Brain pericyte (primary cell): ENCODE measurements at regions not wholly inside any gene's neighbourhood (a gene's known extent, or its start where the extent isn't known, plus 50 kb on each side); places are given as distances from the start of the nearest gene placed in this dataset.

Experiments used
- DNase-seq: peaks from one replicate; pipeline ENCODE4 v3.0.0-alpha.2; 2012; ENCODE audit warnings: low read depth, low spot score

DNA sequence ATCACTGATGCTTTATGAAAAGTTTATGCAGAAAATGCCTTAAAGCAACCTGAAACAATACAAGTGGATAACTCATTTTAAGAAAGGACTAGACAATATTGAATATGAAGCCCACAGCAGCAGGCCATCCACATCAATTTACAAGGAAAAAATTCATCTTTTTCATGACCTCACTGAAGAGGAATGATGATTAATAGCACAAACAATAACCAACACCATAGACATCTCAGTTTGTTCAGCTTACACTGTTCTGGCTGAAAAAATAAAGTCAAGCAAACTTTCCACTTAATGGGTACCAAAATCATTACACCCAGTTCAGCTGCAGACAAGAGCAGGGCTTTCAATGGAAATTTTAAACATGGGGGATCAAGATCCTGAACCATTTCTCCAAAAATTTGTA lies 380.6 kb upstream of the NEGR1 start:
- DNase-seq = no peak

DNA sequence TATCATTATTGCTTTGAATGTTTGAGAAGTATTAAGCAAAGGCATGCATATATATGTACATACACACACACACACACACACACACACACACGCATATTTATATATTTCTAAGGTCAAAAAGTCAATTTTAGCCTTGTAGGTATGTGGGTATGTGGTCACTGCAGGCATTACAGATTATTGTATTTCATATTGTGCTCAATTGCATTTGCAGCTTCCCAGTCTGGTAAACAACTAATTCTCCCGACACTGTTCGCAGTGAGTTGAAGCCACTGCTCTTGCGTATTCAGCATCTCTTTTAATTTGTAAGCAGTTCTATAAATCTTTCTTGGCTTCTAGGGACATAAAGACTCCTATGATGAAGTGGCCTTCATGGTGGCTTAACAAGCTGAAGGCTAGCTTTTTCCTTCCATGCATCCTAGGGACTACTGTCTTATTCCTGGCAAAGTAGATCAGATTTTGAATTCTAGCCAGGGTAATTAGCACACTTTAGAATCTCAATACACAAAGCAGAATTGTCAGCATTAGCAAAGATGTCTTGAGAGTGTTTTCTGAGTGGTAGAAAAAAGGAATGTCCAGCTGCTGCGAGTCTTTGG lies 368.6 kb upstream of the NEGR1 start:
- no peak for DNase-seq

DNA sequence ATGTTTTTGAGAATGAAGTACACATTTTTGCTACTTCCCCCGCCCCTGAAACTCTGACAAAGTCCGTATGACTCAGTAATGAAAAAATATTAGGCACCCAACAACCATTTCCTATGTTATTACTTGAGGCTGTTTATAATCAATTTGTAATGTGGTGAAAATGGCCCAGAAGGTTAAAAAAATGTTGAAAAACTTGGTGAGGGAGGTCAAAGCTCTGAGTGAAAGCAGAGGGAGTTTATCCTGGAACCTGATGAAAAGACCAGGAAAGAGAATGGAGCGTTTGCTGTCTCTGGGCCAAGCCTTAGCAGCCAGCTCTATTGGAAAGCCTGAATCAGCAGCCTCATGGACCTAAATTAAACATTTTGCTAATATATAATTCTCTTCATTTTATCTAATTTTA lies 367.7 kb upstream of the NEGR1 start:
- DNase-seq = no peak

DNA sequence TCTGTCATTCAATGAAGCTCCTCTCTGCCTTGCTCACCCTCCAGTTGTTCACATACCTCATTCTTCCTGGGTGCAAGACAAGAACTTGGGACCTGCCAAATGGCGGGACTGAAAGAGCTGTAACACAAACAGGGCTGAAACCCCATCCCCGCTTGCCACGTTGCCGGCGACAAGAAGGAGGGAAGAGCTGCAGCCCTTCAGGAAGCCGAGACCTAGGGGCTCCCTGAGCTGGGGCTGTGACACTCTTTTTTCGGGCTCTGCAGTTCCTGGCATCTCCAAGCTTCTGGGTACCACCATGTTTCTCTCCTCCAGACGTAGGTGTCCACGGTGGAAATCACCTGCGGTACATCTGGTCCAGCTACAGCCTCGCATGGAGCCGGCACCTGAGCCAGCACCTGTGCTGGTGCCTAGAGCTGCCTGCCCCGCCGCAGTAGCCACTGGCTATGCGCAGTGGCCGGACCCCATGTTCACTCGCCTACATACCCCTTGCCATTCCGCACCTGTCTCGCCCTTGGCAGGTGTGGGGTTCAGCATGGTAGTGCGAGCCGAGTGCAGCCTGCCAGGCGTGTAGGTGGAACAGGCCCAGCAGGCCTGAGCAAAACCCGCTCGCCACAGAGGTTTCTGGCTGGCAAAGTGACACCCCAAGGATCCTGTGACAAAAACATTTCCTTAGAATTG lies 367.0 kb upstream of the NEGR1 start:
- no peak for DNase-seq

DNA sequence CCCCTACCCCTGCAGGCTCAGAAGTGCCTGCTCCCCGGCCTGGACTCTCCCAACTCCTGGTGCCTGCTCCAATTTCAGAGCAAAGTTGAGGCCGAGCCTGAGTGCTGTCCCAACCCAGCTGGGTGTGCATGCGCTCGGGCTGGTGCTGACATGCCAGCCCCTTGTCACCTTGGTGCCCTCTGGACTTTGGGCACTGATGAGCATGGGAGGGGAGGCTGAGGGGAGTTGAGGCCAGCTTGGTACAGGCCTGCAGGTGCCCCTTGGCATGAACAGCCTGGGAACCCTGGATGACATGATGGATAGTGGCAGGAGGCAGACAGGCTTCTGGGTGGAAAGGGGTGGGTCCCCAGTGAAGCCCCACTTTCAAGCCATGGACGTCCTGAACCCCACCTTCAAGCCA lies 366.1 kb upstream of the NEGR1 start:
- DNase-seq = no peak

DNA sequence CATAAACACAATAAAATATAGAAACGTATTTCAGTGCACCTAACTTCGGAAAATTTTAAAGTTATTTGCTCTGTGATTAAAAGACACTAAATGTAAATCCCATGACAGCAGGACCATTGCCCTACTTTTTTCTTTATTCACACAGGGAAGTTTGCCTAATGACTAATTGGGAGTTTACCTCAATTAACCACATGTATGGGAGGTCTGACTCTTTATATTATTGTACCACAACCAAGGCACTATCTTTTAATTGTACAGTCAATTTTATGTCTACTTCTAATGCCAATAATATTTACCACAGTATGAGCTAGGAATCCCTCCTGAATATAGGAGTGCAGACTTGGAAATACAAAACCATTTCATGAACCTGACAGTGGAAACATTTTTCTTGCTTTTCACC lies 360.8 kb upstream of the NEGR1 start:
- no peak for DNase-seq

DNA sequence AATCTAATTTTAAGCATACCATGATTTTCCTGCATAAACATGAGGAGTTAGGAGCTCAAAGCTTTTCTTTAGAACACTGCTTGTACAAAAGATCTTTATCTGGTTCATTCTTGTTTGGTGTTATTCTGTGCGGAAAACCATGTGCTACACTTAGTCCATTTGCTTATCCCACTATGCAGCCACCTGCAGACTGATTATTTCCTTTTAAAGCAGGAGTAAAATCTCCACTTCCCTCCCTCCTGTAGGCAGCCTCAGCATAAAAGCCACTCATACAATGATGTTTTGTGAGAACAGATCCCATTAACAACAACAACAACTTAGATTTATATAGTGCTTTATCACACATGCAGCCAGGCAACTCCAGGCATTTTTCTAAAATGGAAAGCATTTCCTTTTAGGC lies 355.3 kb upstream of the NEGR1 start:
- DNase-seq = no peak

DNA sequence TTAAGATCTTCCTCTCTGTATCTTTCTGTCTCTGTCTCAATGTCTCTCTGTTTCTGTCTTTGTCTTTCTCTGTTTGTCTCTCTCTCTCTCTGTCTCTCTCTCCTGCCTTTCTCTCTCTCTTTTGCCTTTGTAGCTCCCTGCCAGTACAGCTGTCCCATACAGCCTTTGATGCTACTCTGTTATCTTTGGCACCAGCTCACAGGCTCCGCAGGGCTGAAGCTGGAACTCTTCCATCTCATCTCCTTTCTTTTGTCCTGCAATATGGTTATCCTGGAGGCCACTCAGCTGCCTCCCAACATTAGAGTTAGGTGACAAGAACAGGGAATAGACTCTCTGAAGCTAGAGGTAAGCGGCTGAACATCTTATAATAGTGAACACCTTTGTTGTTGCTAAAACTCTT lies 354.3 kb upstream of the NEGR1 start:
- peak; percentile 16 for DNase-seq

DNA sequence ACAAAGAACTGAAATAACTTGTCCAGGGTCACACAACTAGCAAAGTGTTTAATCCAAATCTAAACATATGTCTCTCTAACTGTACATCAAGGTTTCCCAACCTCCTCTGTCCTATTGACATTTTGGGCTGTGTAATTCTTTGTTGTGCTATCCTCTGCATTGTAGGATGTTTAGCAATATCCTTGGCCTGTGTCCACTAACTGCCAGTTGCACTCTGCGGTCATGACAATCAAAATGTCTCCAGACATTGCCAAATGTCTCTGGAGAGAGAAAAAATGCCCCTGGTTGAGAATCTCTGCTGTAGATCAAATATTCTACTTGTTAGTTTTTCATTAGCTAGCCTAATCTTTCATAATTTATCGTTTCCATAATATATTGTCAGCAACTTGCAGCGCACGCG lies 353.4 kb upstream of the NEGR1 start:
- DNase-seq = peak; percentile 4

DNA sequence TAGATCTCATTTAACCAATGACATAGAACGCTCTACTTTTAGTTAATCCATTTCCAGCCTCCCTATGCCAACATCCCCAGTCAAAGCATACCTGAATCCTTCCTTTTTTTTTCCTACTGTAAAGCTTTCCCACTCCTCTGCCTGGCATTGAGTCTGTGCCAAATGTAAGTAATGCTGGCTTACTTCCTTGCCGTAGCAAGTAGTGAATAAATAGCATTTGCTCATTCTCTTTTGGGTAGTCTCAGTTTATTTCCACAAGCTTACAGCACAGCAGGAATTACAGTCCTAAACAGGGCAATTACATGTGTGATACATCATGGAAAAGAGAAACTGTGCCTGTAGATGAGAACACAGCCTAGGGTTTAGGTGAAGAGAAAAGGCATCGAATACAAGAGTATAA lies 352.6 kb upstream of the NEGR1 start:
- no peak for DNase-seq

DNA sequence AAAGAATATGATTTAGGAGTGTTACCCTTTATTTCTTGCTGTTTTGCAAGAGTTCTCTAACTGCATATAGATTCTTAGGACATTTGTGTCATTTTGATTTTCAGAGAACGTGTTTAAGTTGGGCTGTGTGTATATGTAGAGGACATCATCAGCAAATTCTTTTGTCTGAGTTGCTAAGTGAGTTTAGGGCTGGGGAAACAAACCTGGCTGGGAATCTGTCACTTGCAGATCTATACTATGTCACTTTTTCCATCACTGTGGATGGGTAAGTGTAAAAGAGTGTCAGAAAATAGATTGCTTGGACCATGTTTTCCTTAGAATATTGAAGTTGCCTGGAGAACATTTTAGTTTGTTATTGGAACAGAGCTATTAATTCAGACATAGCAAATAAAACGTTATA lies 349.1 kb upstream of the NEGR1 start:
- DNase-seq = no peak

DNA sequence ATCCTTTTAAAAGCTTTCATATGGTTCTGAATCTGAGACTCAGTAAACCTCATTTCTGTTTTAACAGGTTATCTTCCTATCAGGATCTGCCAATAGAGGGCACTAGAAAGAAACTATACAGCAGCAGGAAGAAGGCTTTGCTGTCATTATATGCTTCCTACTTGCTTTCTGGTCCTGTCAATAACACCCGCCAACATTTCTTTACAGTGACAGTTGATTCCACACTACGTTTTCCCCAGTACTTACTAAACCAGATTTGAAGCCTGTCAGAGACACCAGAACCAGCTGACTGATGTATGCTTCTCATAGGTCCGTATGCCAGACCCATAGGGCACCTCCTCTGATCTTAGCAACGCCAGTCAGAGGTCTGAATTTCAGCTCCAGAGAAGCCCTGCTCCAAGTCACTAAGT lies 341.0 kb upstream of the NEGR1 start:
- peak; percentile 16 for DNase-seq

DNA sequence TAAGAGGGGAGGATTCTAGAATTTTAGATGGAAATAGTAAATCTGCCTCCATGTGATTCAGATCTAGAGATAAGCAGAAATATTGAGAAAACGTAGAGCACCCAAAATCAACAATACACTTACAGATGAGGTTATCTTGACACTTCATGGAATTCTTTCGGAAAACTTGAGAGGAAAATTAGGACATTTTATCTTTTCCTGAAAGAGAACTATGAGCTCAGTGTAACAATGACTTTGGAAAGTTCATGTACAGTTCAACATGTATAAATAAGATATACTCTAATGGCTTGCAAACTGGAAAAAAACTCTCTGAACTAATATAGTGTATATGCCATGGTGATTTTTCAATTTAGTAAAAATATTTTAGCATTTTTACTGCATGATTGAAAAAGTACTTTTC lies 338.1 kb upstream of the NEGR1 start:
- no peak for DNase-seq

DNA sequence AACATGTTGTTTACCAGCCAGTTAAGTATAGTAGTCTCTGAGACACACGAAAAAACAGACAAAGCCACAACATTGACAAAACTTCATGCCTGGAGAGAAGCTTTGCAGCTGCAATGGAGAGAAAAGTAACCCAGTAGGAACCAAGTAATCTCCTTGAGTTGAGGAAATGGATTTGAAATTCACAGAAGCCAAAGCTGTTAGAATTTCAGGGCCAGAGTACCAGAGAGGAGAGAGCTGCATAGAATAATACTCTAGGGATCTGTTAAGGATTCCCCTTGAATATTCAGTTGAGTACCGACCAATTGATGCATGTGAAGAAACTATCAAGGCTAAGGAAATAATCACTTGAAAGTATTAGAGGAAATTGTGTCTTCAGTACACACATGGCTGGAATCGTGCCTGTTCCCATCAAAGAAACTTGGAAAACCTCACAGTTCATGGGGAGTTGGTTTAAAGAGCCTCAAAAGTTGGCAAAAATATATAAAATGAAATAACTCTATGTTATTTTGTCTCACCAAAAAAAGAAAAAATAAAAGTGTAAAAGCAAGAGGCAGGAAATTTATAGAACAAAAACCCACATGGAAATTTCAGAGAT lies 324.0 kb upstream of the NEGR1 start:
- DNase-seq = no peak

DNA sequence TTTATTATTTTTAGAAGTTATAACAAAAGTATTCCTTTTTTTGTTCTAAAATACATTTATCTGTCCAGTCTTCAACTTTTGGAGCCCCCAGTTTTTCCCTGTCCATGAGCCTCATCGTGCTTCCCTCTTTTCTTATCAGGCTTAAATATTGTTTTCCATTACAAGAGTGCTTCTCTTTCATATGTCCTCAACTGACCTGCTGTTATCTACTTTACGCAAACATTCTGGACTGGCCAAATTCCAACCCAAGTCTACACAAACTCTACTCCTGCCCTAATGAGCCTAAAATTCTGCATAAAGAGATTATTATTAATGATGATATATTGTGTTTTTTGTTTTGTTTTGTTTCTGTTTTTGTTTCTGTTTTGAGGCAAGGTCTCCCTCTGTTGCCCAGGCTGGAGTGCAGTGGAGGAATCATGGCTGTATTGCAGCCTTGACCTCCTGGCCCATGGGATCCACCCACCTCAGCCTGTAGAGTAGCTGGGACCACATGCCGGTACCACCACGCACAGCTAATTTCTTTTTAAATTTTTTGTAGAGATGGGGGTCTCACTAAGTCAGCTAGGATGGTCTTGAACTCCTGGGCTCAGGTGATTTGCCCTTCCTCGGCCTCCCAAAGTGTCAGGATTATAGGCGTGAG lies 318.8 kb upstream of the NEGR1 start:
- DNase-seq = no peak

DNA sequence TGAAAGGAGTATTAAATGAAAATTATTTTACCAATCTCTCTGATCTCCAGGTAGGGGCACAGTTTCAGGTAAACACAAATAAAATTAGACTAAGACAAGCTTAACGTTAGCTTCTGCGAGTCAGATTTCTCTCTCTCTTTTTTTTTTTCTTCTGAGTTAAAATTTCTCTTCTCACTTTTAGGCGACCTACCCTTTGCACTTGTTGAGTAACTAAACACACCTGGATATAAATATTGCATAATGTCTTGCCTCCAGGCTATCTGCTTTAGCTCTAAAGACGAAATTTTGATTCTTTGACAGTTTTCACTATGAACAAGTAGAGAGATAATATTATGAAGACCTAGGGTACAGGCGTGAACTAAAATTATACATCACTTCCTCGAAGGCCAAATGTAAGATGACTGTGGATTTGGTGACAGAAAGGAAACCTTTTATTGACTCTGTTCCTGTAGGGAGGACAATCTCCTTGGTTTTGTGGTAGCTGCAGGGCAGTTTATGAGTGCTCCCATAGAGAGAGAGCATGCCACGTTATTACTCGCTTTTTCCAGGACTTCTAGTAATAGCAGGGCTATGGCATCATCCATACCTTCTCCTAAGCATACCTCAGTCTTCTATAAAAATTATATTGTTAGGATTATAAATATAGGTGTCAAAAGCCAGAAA lies 303.8 kb upstream of the NEGR1 start:
- no peak for DNase-seq

DNA sequence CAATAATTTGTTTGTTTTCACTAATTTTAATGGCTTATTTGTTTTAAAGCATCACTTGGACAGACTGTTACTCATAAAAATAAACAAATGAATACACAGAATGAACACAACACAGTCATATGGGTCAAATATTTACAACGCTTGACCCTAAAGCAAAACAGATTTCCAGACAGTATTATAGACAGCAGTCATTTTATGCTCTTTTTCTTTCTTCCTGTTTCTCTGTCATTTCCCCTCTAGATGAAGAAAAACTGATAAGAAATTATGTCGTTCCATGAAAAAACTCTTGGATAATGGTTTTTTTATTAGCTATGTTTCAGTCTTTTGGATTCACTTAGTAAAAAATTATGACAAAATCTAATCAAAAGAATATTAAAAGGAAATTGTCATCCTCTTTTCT lies 297.3 kb upstream of the NEGR1 start:
- DNase-seq = no peak

DNA sequence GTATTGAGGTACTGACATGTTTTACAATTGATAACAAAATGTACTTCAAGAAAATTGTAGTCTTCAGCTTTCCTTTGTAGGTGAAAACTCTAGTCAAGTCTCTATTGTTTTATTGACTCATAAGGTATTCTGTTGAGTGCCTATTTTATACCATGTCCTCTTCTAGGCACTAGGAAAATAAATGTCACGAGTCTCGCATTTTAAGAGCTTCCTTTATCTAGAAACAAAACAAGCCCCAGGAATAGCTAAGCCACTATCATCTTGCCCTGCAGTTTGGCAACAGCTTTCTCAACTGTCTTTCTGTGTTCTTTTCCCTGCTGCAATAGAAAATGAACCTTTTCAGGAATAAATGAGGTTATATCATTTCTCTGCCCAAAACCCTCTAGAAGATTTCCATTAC lies 288.5 kb upstream of the NEGR1 start:
- no peak for DNase-seq

DNA sequence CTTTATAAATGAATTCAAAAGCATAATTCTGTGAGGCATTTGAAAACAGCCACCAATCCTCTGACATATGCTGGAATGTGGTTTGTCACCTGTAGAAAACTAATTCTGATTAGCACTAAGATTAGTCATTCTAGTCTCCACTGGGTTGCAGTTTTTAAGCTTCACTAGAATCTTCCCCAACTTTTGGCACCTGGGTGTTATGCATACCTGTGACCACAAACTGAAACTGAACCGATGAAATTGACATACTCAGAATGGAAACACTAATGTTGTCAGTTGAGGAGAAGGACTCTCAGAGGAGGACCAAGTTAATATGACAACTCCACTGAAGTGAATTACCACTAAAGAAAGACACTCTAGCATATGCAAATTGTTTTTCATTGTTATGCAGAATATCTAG lies 285.8 kb upstream of the NEGR1 start:
- no peak for DNase-seq

DNA sequence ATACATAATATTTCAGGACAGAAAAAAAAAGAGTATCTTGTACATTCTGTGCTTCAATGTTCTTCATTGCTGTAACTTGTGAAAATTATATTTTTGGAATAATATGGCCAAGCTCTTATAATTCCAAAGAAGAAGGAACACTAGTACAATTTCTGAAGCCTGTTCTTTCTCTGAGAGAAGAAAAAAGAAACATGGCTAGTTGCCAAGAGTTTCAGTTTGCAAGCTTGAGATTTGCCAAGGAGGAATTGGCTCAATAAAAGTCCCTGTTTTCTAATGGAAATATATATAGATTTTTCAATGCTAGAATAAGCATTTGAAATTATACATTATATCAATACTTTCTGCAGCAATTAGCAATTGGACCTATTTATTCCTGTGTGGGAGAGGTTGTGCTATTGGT lies 285.2 kb upstream of the NEGR1 start:
- DNase-seq = no peak

DNA sequence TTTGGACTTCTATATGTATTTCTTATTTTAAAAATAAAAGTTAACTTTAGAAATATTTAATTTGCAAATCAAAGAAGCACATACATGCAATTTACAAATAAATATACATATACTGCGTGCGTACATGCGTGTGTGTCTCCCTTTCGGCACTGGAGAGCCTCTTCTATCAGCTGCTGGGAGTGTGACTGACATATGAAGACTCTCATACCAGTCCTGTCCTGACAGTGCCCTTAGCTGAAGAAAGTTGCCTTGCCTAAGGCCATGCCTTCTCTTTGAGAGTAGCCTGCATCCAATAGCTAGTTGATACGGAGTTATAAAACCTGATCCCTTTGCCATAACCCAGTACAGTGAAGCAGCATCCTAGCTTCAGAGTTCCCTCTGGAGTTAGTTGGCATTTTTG lies 282.4 kb upstream of the NEGR1 start:
- no peak for DNase-seq

DNA sequence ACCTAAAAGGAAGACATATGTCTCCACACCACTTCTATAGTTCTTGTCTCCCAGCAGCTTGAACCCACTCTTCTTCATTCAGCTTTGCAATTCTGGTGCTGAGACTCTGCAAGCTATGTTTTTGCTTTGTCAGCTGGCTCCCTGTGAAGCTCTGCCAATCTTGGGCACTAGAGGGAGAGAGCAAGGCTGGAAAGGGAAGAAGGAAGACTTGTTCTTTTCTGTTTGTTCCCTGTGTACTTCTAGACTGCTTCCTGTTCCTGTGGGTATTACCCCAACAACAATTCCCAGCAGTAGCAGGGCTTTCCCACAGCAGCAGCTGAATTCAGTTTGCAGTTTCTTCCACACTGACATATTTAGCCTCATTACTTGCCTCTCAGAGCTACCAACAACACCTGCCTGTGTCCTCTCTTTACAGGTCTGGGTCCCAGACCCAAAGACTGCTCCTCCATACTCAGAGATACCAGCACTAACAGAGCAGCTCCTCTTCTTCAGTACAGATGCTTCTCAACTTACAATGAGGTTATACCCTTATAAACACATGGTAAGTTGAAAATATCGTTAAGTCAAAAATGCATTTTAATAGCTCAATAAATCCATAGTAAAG lies 275.2 kb upstream of the NEGR1 start:
- DNase-seq = no peak
